NB4 (cell line): ENCODE measurements at regions not wholly inside any gene's neighbourhood (a gene's known extent, or its start where the extent isn't known, plus 50 kb on each side); places are given as distances from the start of the nearest gene placed in this dataset.

Experiments used
- DNase-seq: peaks from one replicate; pipeline ENCODE4 v3.0.0; 2010; ENCODE audit warnings: low read depth
- H3K4me3 ChIP-seq: one replicate; pipeline ENCODE4 v1.5.1; 2011; ENCODE audit warnings: mild to moderate bottlenecking, low read depth, low read length, moderate library complexity
- MAX ChIP-seq: IDR thresholded peaks from 2 replicates; pipeline ENCODE4 v1.6.1; 2011; ENCODE audit warnings: low read depth, low read length
- MYC ChIP-seq: IDR thresholded peaks from 2 replicates; pipeline ENCODE4 v1.6.1; 2011; ENCODE audit warnings: low read depth, low read length
- POLR2A ChIP-seq: IDR thresholded peaks from 2 replicates; pipeline ENCODE4 v1.6.1; 2011; ENCODE audit warnings: mild to moderate bottlenecking; ENCODE audit not compliant: insufficient read length; ENCODE audit errors: extremely low read depth
- TF ChIP-seq, protein P1 (sequence below): IDR thresholded peaks from one replicate; pipeline ENCODE4 v1.5.1; 2012; ENCODE audit warnings: low read depth, low read length

DNA sequence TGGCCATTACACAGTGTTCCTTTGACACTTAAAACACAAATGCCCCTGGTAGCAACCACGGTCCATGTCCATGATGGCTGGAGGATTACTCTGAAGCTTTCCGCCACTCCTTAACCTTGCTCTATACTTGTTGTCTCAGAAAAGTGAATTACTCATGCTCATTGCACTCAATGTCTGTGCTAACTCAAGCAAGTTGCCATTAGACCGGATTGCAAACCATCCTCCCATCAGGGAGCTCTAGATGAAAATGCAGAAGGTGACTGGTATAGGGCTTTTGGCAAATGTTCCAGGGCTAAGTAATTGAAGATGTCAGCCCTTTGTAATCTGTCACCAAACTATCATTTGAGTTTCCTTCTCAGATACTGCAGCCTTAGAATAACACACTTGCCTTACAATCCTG, 1288.3 kb upstream of the B3GALT2 start:
- no peak for DNase-seq
- TF ChIP-seq POLR2A, result no peak
- no peak for TF ChIP-seq MYC
- TF ChIP-seq, protein P1, sequence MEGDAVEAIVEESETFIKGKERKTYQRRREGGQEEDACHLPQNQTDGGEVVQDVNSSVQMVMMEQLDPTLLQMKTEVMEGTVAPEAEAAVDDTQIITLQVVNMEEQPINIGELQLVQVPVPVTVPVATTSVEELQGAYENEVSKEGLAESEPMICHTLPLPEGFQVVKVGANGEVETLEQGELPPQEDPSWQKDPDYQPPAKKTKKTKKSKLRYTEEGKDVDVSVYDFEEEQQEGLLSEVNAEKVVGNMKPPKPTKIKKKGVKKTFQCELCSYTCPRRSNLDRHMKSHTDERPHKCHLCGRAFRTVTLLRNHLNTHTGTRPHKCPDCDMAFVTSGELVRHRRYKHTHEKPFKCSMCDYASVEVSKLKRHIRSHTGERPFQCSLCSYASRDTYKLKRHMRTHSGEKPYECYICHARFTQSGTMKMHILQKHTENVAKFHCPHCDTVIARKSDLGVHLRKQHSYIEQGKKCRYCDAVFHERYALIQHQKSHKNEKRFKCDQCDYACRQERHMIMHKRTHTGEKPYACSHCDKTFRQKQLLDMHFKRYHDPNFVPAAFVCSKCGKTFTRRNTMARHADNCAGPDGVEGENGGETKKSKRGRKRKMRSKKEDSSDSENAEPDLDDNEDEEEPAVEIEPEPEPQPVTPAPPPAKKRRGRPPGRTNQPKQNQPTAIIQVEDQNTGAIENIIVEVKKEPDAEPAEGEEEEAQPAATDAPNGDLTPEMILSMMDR, result no peak
- no peak for TF ChIP-seq MAX
- H3K4me3 ChIP-seq, result no peak overlapping the region

- no peak overlapping the region for H3K4me3 ChIP-seq
- TF ChIP-seq MYC, result no peak
- no peak for TF ChIP-seq POLR2A
- TF ChIP-seq MAX, result no peak
- TF ChIP-seq, protein P1, result no peak
- no peak for DNase-seq
Measured at GRCh38 chr1:194473766-194474165, 1287.4 kb upstream of the B3GALT2 start.

- no peak for TF ChIP-seq MAX
- TF ChIP-seq MYC, result no peak
- TF ChIP-seq POLR2A, result no peak
- TF ChIP-seq, protein P1, result no peak
- H3K4me3 ChIP-seq, result no peak overlapping the region
- DNase-seq, result no peak
Measured at GRCh38 chr1:194469282-194469681, 1282.9 kb upstream of the B3GALT2 start.

GRCh38 chr1:194466706-194467105, 1280.3 kb upstream of the B3GALT2 start:
- no peak for DNase-seq
- TF ChIP-seq POLR2A (no peak), MYC (no peak), MAX (no peak)
- TF ChIP-seq, protein P1, result no peak

GRCh38 chr1:194447636-194448035, 1261.2 kb upstream of the B3GALT2 start:
- H3K4me3 ChIP-seq, result no peak overlapping the region
- DNase-seq, result no peak
- TF ChIP-seq MAX (no peak), MYC (no peak), POLR2A (no peak)
- TF ChIP-seq, protein P1, result no peak

More at GRCh38 chr1:194466706-194467105, 1280.3 kb upstream of the B3GALT2 start:
- no peak overlapping the region for H3K4me3 ChIP-seq

DNA sequence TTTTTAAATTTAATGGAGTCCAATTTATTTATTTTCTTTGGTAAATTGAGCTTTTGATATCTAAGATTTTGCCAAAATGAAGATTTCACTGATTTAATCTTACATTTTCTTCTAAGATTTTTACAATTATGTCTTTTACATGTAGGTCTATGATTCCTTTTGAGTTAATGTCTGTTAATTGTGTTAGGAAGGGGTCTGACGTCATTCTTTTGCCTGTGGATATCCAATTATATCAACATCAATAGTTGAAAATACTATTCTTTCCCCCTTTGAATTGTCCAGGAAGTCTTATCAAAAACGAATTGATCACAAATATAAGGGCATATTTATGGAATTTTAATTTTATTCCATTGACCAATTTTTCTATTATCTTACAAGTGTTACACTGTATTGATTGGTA, 1258.8 kb upstream of the B3GALT2 start:
- no peak for DNase-seq
- no peak for TF ChIP-seq MYC
- TF ChIP-seq POLR2A, result no peak
- no peak overlapping the region for H3K4me3 ChIP-seq
